CD4-positive, CD25-positive, alpha-beta regulatory T cell (primary cell): ENCODE measurements at regions not wholly inside any gene's neighbourhood (a gene's known extent, or its start where the extent isn't known, plus 50 kb on each side); places are given as distances from the start of the nearest gene placed in this dataset.

Experiments
- ATAC-seq, 2 donors: fragments of 150-1000 bp; cut with Tn5 transposase; one replicate each; pipeline ENCODE4 v1.10.0; 2021; ENCODE audit warnings: low read depth in 2 of 2, moderate number of reproducible peaks in 2 of 2, moderate library complexity in 1 of 2
- DNase-seq, 3 donors: peaks; one replicate each; pipeline versions ENCODE4 v3.0.0 to v3.0.0-alpha.2; 2012 to 2022; ENCODE audit warnings: mixed read lengths in 1 of 3
- H3K27ac ChIP-seq: one replicate; pipeline ENCODE4 v1.7.0; 2013; ENCODE audit warnings: mild to moderate bottlenecking, low read length; ENCODE audit not compliant: insufficient read depth, poor library complexity, severe bottlenecking
- H3K27me3 ChIP-seq: one replicate; pipeline ENCODE4 v1.7.0; 2013; ENCODE audit warnings: low read length; ENCODE audit not compliant: control insufficient read depth, insufficient read depth
- H3K36me3 ChIP-seq: one replicate; pipeline ENCODE4 v1.7.0; 2013; ENCODE audit warnings: mild to moderate bottlenecking, low read length, moderate library complexity; ENCODE audit not compliant: control insufficient read depth, insufficient read depth
- H3K4me1 ChIP-seq: 2 replicates; pipeline ENCODE4 v1.7.0; 2013; ENCODE audit warnings: mild to moderate bottlenecking, low read length; ENCODE audit not compliant: insufficient read depth, control insufficient read depth, poor library complexity, severe bottlenecking
- H3K4me3 ChIP-seq: one replicate; pipeline ENCODE4 v1.7.0; 2013; ENCODE audit warnings: low read depth, mild to moderate bottlenecking, low read length, moderate library complexity
- H3K9me3 ChIP-seq, 2 experiments: 1 replicate in 1 of 2; 2 replicates in 1 of 2; pipeline ENCODE4 v1.7.0; 2013; ENCODE audit warnings: low read length in 2 of 2, mild to moderate bottlenecking in 1 of 2, moderate library complexity in 1 of 2; ENCODE audit not compliant: control insufficient read depth in 2 of 2
- H3K27ac Mint-ChIP-seq, 3 donors: one replicate each; pipeline ENCODE4 v1.8.0; 2020 to 2022; ENCODE audit warnings: mild to moderate bottlenecking in 3 of 3, mixed read lengths in 3 of 3, moderate library complexity in 2 of 3
- H3K27me3 Mint-ChIP-seq: one replicate; pipeline ENCODE4 v1.8.0; 2022; ENCODE audit warnings: mild to moderate bottlenecking, mixed read lengths
- H3K36me3 Mint-ChIP-seq: one replicate; pipeline ENCODE4 v1.8.0; 2020; ENCODE audit warnings: mixed read lengths
- H3K4me1 Mint-ChIP-seq, 4 donors: one replicate each; pipeline ENCODE4 v1.8.0; 2020 to 2022; ENCODE audit warnings: mixed read lengths in 4 of 4, mild to moderate bottlenecking in 1 of 4
- H3K4me3 Mint-ChIP-seq, 4 donors: one replicate each; pipeline ENCODE4 v1.8.0; 2020 to 2022; ENCODE audit warnings: mild to moderate bottlenecking in 4 of 4, mixed read lengths in 4 of 4, moderate library complexity in 3 of 4
- H3K9me3 Mint-ChIP-seq, 7 donors: one replicate each; pipeline ENCODE4 v1.8.0; 2020 to 2022; ENCODE audit warnings: mixed read lengths in 7 of 7, mild to moderate bottlenecking in 3 of 7, moderate library complexity in 2 of 7

DNA sequence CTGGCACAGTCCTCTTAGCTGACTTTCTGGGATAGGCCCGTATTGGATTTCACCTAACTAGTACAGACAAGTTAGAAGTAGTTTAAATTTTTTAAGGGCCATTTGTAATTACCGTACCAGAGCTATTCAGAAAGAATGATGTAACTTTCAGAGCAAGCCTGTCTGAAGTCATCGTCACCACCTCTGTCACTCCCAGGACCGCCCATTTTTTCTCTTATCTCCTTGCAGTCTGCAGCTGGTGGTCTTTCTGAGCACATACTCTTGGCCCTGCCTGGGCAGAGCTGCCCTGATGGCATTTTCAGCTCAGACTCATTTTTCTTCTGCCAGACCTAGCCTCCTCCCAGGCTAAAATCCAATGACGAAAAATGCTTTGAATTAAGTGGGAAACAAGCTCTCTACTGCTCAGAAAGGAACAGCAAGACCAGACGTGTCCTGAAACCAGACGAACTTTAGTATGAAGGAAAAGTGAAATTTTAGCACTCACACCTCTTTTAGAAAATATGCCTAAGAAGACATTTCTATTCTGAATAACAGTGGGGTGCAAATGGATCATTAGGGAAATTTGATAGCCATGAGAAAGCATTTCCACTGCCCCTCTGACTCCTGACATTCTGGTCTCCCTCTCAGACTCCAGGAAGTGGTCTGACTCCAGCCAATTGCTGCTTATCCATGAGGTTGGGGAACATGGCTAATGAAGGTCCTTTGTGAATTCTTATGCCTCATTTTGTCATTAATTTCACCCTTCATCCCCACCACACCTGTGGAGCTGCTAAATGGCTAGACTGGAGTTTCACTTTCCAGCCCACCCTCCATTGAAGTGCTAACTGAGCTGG is 162.4 kb upstream of the GYPA start:
- no peak for ATAC-seq
- Histone ChIP-seq H3K9me3 (no peaks in the 10 kb centered on the region), H3K4me3 (no peak overlapping the region), H3K36me3 (no peaks in the 10 kb centered on the region), H3K27me3 (no peaks in the 10 kb centered on the region), H3K27ac (no peak overlapping the region), H3K4me1 (no peaks in the 10 kb centered on the region)
- Mint-ChIP-seq H3K27ac (no peak overlapping the region), H3K4me1 (no peaks in the 10 kb centered on the region), H3K27me3 (no peaks in the 10 kb centered on the region), H3K9me3 (peaks cover 0 to 4% (median 0%) of the 10 kb centered on the region in 7 donors), H3K4me3 (no peak overlapping the region), H3K36me3 (no peaks in the 10 kb centered on the region)
- no peak for DNase-seq

GRCh38 chr4:144304025-144304424 is 163.5 kb upstream of the GYPA start:
- H3K36me3 ChIP-seq: no peaks in the 10 kb centered on the region
- no peaks in the 10 kb centered on the region for H3K9me3 ChIP-seq
- Mint-ChIP-seq H3K4me3 (no peak overlapping the region), H3K4me1 (no peaks in the 10 kb centered on the region), H3K36me3 (no peaks in the 10 kb centered on the region), H3K9me3 (peaks cover 0 to 4% (median 0%) of the 10 kb centered on the region in 7 donors), H3K27me3 (no peaks in the 10 kb centered on the region), H3K27ac (no peak overlapping the region)
- no peaks in the 10 kb centered on the region for H3K27me3 ChIP-seq
- DNase-seq (no peak), ATAC-seq (no peak)
- no peak overlapping the region for H3K4me3 ChIP-seq
- no peaks in the 10 kb centered on the region for H3K4me1 ChIP-seq
- H3K27ac ChIP-seq: no peak overlapping the region

DNA sequence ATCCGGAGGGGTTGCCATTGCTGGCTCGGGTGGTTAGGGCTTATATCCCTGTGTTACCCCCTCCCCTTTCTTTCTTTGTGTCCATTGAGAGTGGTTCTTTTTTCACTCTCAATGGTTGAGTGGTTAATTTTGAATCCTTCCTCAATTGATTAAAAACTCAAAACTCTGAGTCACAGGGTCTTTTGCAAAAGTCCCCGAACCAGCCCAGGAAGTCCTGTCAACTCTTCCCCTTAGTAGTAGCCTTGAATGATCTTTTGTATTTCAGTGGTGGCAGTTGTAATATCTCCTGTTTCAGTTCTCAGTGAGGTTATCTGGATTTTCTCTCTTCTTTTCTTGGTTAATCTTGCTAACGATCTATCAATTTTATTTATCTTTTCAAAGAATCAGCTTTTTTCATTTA is 170.0 kb upstream of the GYPA start:
- H3K36me3 ChIP-seq: no peaks in the 10 kb centered on the region
- no peaks in the 10 kb centered on the region for H3K36me3 Mint-ChIP-seq
- H3K4me1 ChIP-seq: no peaks in the 10 kb centered on the region
- no peaks in the 10 kb centered on the region for H3K27me3 ChIP-seq
- no peaks in the 10 kb centered on the region for H3K27me3 Mint-ChIP-seq
- H3K27ac Mint-ChIP-seq: no peak overlapping the region
- H3K9me3 ChIP-seq: peaks cover 7 to 11% of the 10 kb centered on the region in 2 experiments
- peaks cover 0 to 15% (median 5%) of the 10 kb centered on the region in 7 donors for H3K9me3 Mint-ChIP-seq
- H3K4me3 Mint-ChIP-seq: no peak overlapping the region
- no peak for ATAC-seq
- no peaks in the 10 kb centered on the region for H3K4me1 Mint-ChIP-seq
- H3K27ac ChIP-seq: no peak overlapping the region
- no peak overlapping the region for H3K4me3 ChIP-seq
- DNase-seq: no peak

DNA sequence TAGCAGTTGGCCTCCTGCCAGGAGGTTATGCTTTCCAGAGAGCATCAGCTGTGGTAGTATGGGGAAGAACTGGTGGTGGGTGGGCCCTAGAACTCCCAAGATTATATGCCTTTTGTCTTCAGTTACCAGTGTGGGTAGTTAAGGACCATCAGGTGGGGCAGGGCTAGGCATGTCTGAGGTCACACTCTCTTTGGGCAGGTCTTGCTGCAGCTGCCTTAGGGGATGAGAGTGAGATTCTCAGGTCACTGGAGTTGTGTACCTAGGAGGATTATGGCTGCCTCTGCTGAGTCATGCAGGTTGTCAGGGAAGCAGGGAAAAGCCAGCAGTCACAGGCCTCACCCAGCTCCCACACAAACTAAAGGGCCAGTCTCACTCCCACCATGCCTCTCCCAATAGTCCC is 172.9 kb upstream of the GYPA start:
- Histone ChIP-seq H3K4me3 (no peak overlapping the region), H3K9me3 (peaks cover 7 to 11% of the 10 kb centered on the region in 2 experiments), H3K27me3 (no peaks in the 10 kb centered on the region), H3K4me1 (no peaks in the 10 kb centered on the region), H3K27ac (no peak overlapping the region), H3K36me3 (no peaks in the 10 kb centered on the region)
- Mint-ChIP-seq H3K4me3 (no peak overlapping the region), H3K27me3 (no peaks in the 10 kb centered on the region), H3K9me3 (peaks cover 0 to 18% (median 9%) of the 10 kb centered on the region in 7 donors), H3K36me3 (no peaks in the 10 kb centered on the region), H3K27ac (no peak overlapping the region), H3K4me1 (no peaks in the 10 kb centered on the region)
- no peak for DNase-seq
- ATAC-seq: no peak

- DNase-seq (no peak), ATAC-seq (no peak)
- Mint-ChIP-seq H3K36me3 (no peaks in the 10 kb centered on the region), H3K27me3 (no peaks in the 10 kb centered on the region), H3K4me3 (no peak overlapping the region), H3K9me3 (peaks cover 0 to 18% (median 10%) of the 10 kb centered on the region in 7 donors), H3K4me1 (no peaks in the 10 kb centered on the region), H3K27ac (no peak overlapping the region)
- no peak overlapping the region for H3K4me3 ChIP-seq
- H3K27ac ChIP-seq: no peak overlapping the region
- H3K4me1 ChIP-seq: no peaks in the 10 kb centered on the region
- H3K36me3 ChIP-seq: no peaks in the 10 kb centered on the region
- H3K9me3 ChIP-seq: peaks cover 7 to 11% of the 10 kb centered on the region in 2 experiments
- no peaks in the 10 kb centered on the region for H3K27me3 ChIP-seq
Measured at GRCh38 chr4:144316869-144317268, 176.4 kb upstream of the GYPA start.

DNA sequence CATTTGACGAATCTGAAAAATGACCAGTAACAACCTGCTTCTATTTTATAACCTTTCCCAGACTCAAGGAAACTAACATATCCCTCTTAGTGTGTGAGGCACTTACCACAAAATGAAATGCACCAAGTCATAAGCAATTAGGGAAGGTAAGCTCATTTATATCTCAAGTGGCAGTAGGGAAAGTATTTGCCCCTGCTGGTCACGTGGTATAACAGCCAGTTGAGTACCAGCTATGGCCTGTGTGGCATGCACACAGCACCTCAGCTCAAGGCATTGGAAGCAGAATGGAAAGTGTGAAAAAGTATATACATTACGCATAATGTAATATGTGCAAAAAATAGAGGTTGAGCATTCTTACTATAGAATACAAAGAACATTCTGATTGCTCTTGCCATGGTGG is 178.3 kb upstream of the GYPA start:
- peaks cover 7 to 9% of the 10 kb centered on the region in 2 experiments for H3K9me3 ChIP-seq
- no peaks in the 10 kb centered on the region for H3K36me3 ChIP-seq
- H3K27me3 ChIP-seq: no peaks in the 10 kb centered on the region
- Mint-ChIP-seq H3K27me3 (no peaks in the 10 kb centered on the region), H3K4me1 (no peaks in the 10 kb centered on the region), H3K36me3 (no peaks in the 10 kb centered on the region), H3K4me3 (no peak overlapping the region), H3K27ac (no peak overlapping the region), H3K9me3 (peaks cover 0 to 18% (median 10%) of the 10 kb centered on the region in 7 donors)
- DNase-seq (no peak), ATAC-seq (no peak)
- H3K4me1 ChIP-seq: no peaks in the 10 kb centered on the region
- no peak overlapping the region for H3K4me3 ChIP-seq
- H3K27ac ChIP-seq: no peak overlapping the region

DNA sequence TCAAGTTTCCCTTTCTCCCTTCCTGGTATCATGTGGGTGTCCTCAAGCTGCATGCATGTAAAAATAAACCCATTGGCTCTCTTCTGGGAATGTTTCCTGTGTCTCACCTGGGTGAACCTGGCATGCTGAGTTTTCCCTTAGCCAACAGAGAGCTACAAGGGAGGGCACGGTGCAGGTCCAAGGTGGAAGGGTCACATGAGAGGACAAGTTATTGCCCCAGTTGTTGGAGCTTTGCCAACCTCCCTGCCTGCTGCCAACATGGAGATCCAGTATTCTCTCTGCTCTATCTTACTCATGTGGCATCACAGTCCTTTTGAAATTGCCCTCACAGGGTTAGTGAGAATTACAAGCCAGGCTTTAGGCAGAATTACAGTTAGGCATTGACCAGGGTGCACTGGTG is 196.1 kb upstream of the GYPA start:
- no peaks in the 10 kb centered on the region for H3K36me3 ChIP-seq
- ATAC-seq: no peak
- no peaks in the 10 kb centered on the region for H3K4me1 Mint-ChIP-seq

GRCh38 chr4:144338148-144338547 is 197.6 kb upstream of the GYPA start:
- no peaks in the 10 kb centered on the region for H3K36me3 ChIP-seq
- H3K9me3 Mint-ChIP-seq: peaks cover 0 to 9% (median 0%) of the 10 kb centered on the region in 7 donors
- H3K4me1 Mint-ChIP-seq: no peaks in the 10 kb centered on the region
- ATAC-seq: no peak
- H3K27me3 ChIP-seq: no peaks in the 10 kb centered on the region
- no peaks in the 10 kb centered on the region for H3K27me3 Mint-ChIP-seq
- no peak overlapping the region for H3K27ac Mint-ChIP-seq
- no peaks in the 10 kb centered on the region for H3K9me3 ChIP-seq
- no peak overlapping the region for H3K27ac ChIP-seq
- no peaks in the 10 kb centered on the region for H3K4me1 ChIP-seq
- no peaks in the 10 kb centered on the region for H3K36me3 Mint-ChIP-seq
- H3K4me3 ChIP-seq: no peak overlapping the region
- no peak overlapping the region for H3K4me3 Mint-ChIP-seq
- no peak for DNase-seq

More for the DNA sequence above, 196.1 kb upstream of the GYPA start:
- H3K4me3 Mint-ChIP-seq: no peak overlapping the region
- Histone ChIP-seq H3K27me3 (no peaks in the 10 kb centered on the region), H3K9me3 (no peaks in the 10 kb centered on the region), H3K27ac (no peak overlapping the region), H3K4me3 (no peak overlapping the region), H3K4me1 (no peaks in the 10 kb centered on the region)
- DNase-seq: no peak
- no peak overlapping the region for H3K27ac Mint-ChIP-seq
- H3K36me3 Mint-ChIP-seq: no peaks in the 10 kb centered on the region
- H3K9me3 Mint-ChIP-seq: peaks cover 0 to 9% (median 0%) of the 10 kb centered on the region in 7 donors
- no peaks in the 10 kb centered on the region for H3K27me3 Mint-ChIP-seq
